ENCODE measurements at regions not wholly inside any gene's neighbourhood (a gene's known extent, or its start where the extent isn't known, plus 50 kb on each side); places are given as distances from the start of the nearest gene placed in this dataset.

- TF ChIP-seq POLR2A (IDR thresholded peaks at IDR 0.05; ENCODE audit: low read length) = no peak
- TF ChIP-seq JUN (IDR thresholded peaks at IDR 0.05) = no peak
- no peak for TF ChIP-seq KDM5A (IDR thresholded peaks at IDR 0.05)
- TF ChIP-seq ZFP36 (IDR thresholded peaks at IDR 0.05; ENCODE audit: borderline replicate concordance, partially characterized antibody) = no peak
- TF ChIP-seq CTCF (IDR thresholded peaks at IDR 0.05) = no peak
- no peak for TF ChIP-seq ELK1 (IDR thresholded peaks at IDR 0.05; ENCODE audit: low read depth, low read length)
- no peak for TF ChIP-seq CHD4 (IDR thresholded peaks at IDR 0.05; ENCODE audit: borderline replicate concordance)
- no peak for TF ChIP-seq MAFK (IDR thresholded peaks at IDR 0.05; ENCODE audit: partially characterized antibody)
- TF ChIP-seq RCOR1 (IDR thresholded peaks at IDR 0.05; ENCODE audit: low read depth, low read length) = no peak
- TF ChIP-seq SMC3 (IDR thresholded peaks at IDR 0.05) = no peak
- no peak for TF ChIP-seq MYC (IDR thresholded peaks at IDR 0.05; ENCODE audit: borderline replicate concordance, low read length)
- no peak for TF ChIP-seq USF2 (IDR thresholded peaks at IDR 0.05)
Observed at GRCh38 chr4:189084671-189085070, 856.0 kb upstream of the FRG1 start.

Data from A549 (cell line).